HepG2 (cell line): ENCODE measurements at regions not wholly inside any gene's neighbourhood (a gene's known extent, or its start where the extent isn't known, plus 50 kb on each side); places are given as distances from the start of the nearest gene placed in this dataset.

Source experiments
- ATAC-seq: fragments of 200-7000 bp; cut with Tn5 transposase; 3 replicates; pipeline ENCODE4 v1.9.1; 2020; ENCODE audit warnings: mild to moderate bottlenecking, moderate library complexity
- BruUV-seq: library from RNA; stranded (reverse); fragments of 400-500 nt; replicated peaks from 2 replicates; lab custom pipeline; 2021; lab: Mats Ljungman, UMichigan
- CTCF ChIA-PET: fragments of 300-600 bp; formaldehyde crosslinking; extraction: SDS; loops from one replicate; lab custom pipeline; 2021; ENCODE audit warnings: low total read pairs, inconsistent platforms, low intra/inter-chr PET ratio; lab: Yijun Ruan, JAX
- POLR2A ChIA-PET: fragments of 350-600 bp; sonication (Branson Sonifier 250); formaldehyde crosslinking; loops from one replicate; lab custom pipeline; 2020; ENCODE audit warnings: antibody characterized with exemption, inconsistent platforms; lab: Yijun Ruan, JAX
- DNase-seq: peaks from one replicate; pipeline ENCODE4 v3.0.0-alpha.2; 2015; ENCODE audit warnings: low spot score
- FAIRE-seq: peaks from 3 replicates; lab custom pipeline; 2011; peaks lifted over from hg19 to GRCh38; lab: Jason Lieb, UNC
- H2AFZ ChIP-seq: one replicate; pipeline ENCODE4 v1.6.1; 2011; ENCODE audit warnings: low read length, inconsistent platforms
- H3K27ac ChIP-seq: fragments of 300-600 bp; 3 replicates; pipeline ENCODE4 v1.8.0; 2011; ENCODE audit warnings: mixed run types, mild to moderate bottlenecking, mixed read lengths, low read length, inconsistent platforms; ENCODE audit not compliant: insufficient read depth; ENCODE audit errors: extremely low read length
- H3K27me3 ChIP-seq, 2 experiments: fragments of 200-600 bp in 1 of 2; 2 replicates in 1 of 2; 3 replicates in 1 of 2; pipeline versions ENCODE4 v1.6.0 to v1.8.0; 2011; ENCODE audit warnings: low read length in 2 of 2, mild to moderate bottlenecking in 2 of 2, moderate library complexity in 2 of 2, inconsistent platforms in 1 of 2; ENCODE audit not compliant: insufficient read depth in 2 of 2, control insufficient read depth in 1 of 2
- H3K36me3 ChIP-seq, 2 experiments: fragments of 200-600 bp in 1 of 2; replicated peaks in 1 of 2; 2 replicates in 1 of 2; 3 replicates in 1 of 2; pipeline versions ENCODE4 v1.5.1 to v1.8.0; 2011; ENCODE audit warnings: low read length in 2 of 2, inconsistent platforms in 1 of 2; ENCODE audit not compliant: insufficient read depth in 2 of 2, control insufficient read depth in 1 of 2
- H3K4me1 ChIP-seq: 2 replicates; pipeline ENCODE4 v1.5.1; 2012; ENCODE audit warnings: low read length, inconsistent platforms; ENCODE audit not compliant: insufficient read depth
- H3K4me2 ChIP-seq: 2 replicates; pipeline ENCODE4 v1.6.0; 2011; ENCODE audit warnings: low read depth, low read length, inconsistent platforms
- H3K4me3 ChIP-seq, 3 experiments: fragments of 200-600 bp in 1 of 3; sonication (generic), shearing (Covaris generic) in 1 of 3; replicated peaks in 1 of 3; 2 replicates each; pipeline ENCODE4 v1.5.1; 2011 to 2016; ENCODE audit warnings: low read length in 3 of 3, inconsistent platforms in 2 of 3, low read depth in 2 of 3, mild to moderate bottlenecking in 2 of 3, control low read depth in 1 of 3, mixed read lengths in 1 of 3; ENCODE audit not compliant: insufficient read depth in 1 of 3
- H3K79me2 ChIP-seq: one replicate; pipeline ENCODE4 v1.6.1; 2011; ENCODE audit warnings: low read length, inconsistent platforms; ENCODE audit not compliant: insufficient read depth
- H3K9ac ChIP-seq: 2 replicates; pipeline ENCODE4 v1.6.0; 2011; ENCODE audit warnings: mild to moderate bottlenecking, low read depth, low read length, inconsistent platforms; ENCODE audit not compliant: insufficient read depth
- H3K9me3 ChIP-seq: 2 replicates; pipeline ENCODE4 v1.5.1; 2012; ENCODE audit warnings: mild to moderate bottlenecking, low read length
- H4K20me1 ChIP-seq: 2 replicates; pipeline ENCODE4 v1.6.0; 2011; ENCODE audit warnings: inconsistent platforms, mild to moderate bottlenecking, low read length, moderate library complexity; ENCODE audit not compliant: insufficient read depth
- IRX3 ChIP-seq: sonication (generic); formaldehyde crosslinking; IDR thresholded peaks from 2 replicates; pipeline ENCODE4 v1.8.1; 2023; ENCODE audit warnings: mild to moderate bottlenecking, low read depth, missing genetic modification reagents, borderline replicate concordance
- MXD3 ChIP-seq: IDR thresholded peaks from 2 replicates; pipeline ENCODE4 v1.6.1; 2016; ENCODE audit warnings: mild to moderate bottlenecking, missing biosample characterization, missing genetic modification reagents
- SIN3B ChIP-seq: fragments of 150-350 bp; IDR thresholded peaks from 2 replicates; pipeline ENCODE4 v1.6.1; 2014; ENCODE audit warnings: low read length
- ZMAT3 ChIP-seq: sonication (generic); formaldehyde crosslinking; conservative IDR thresholded peaks from 2 replicates; pipeline ENCODE4 v1.7.0; 2021; ENCODE audit warnings: missing genetic modification reagents
- ZNF333 ChIP-seq: sonication (generic); formaldehyde crosslinking; IDR thresholded peaks from 2 replicates; pipeline ENCODE4 v1.4.0; 2020; ENCODE audit warnings: mild to moderate bottlenecking, missing genetic modification reagents, borderline replicate concordance
- ZNF354B ChIP-seq: sonication (generic); formaldehyde crosslinking; IDR thresholded peaks from 2 replicates; pipeline ENCODE4 v1.8.0; 2022; ENCODE audit warnings: mild to moderate bottlenecking, missing genetic modification reagents
- WGBS: methylation state at CpG from one replicate; pipeline ENCODE4 v1.1.6; 2017; ENCODE audit warnings: low lambda C conversion rate; 5-methylcytosine and 5-hydroxymethylcytosine counted together
- in situ Hi-C: cut with HindIII; loops from 2 replicates; pipeline ENCODE4 v1.10.0; 2017; ENCODE audit warnings: low pct_unique_long_range_greater_than_20kb; ENCODE audit not compliant: extremely low pct_ligation_motif_present
- intact Hi-C: fragments of 100-400 bp; cut with micrococcal nuclease; formaldehyde crosslinking; loops from one replicate; pipeline ENCODE4 v1.10.0; 2022; ENCODE audit not compliant: unreplicated experiment

GRCh38 chr9:82651474-82651873 is 411.5 kb downstream of the RASEF start:
- H3K36me3 ChIP-seq, result no peaks in the 10 kb centered on the region
- no peak overlapping the region for H3K4me3 ChIP-seq
- no peaks in the 10 kb centered on the region for H4K20me1 ChIP-seq
- H2AFZ ChIP-seq, result no peak overlapping the region
- H3K9me3 ChIP-seq, result no peaks in the 10 kb centered on the region
- in situ Hi-C loops (no loop called here), intact Hi-C loops (no loop called here)
- TF ChIP-seq ZMAT3 (CRISPR knock-in tag) (no peak), ZNF354B (CRISPR knock-in tag) (no peak), SIN3B (no peak), IRX3 (no peak), MXD3 (CRISPR knock-in tag) (no peak)
- DNase-seq (no peak), FAIRE-seq (no peak), ATAC-seq (no peak)
- H3K27ac ChIP-seq, result no peak overlapping the region
- ChIA-PET CTCF (no interaction called here), POLR2A (no interaction called here)
- no peak overlapping the region for H3K4me2 ChIP-seq
- no peak overlapping the region for H3K9ac ChIP-seq
- BruUV-seq, result no TSS peak
- no peaks in the 10 kb centered on the region for H3K79me2 ChIP-seq
- 0% methylated on average over 2 of the region's 2 CpGs for WGBS
- H3K27me3 ChIP-seq, result no peaks in the 10 kb centered on the region
- H3K4me1 ChIP-seq, result no peaks in the 10 kb centered on the region

- POLR2A ChIA-PET, result no interaction called here
- no peak overlapping the region for H3K27ac ChIP-seq
- no peaks in the 10 kb centered on the region for H3K36me3 ChIP-seq
- in situ Hi-C loops (no loop called here), intact Hi-C loops (no loop called here)
- no peaks in the 10 kb centered on the region for H3K27me3 ChIP-seq
- no peak overlapping the region for H3K9ac ChIP-seq
- H3K79me2 ChIP-seq, result no peaks in the 10 kb centered on the region
- no peak for FAIRE-seq
- no peaks in the 10 kb centered on the region for H3K9me3 ChIP-seq
- CTCF ChIA-PET, result no interaction called here
- no peaks in the 10 kb centered on the region for H4K20me1 ChIP-seq
- TF ChIP-seq ZNF333 (CRISPR knock-in tag), result no peak
- H2AFZ ChIP-seq, result no peak overlapping the region
- no peak overlapping the region for H3K4me3 ChIP-seq
- 0% methylated on average over 3 of the region's 3 CpGs for WGBS
- H3K4me2 ChIP-seq, result no peak overlapping the region
- no peak for DNase-seq
- no peaks in the 10 kb centered on the region for H3K4me1 ChIP-seq
- no TSS peak for BruUV-seq
- ATAC-seq, result no peak
These were observed 397.6 kb downstream of the RASEF start for GRCh38 chr9:82665324-82665723.
